ENCODE measurements at regions not wholly inside any gene's neighbourhood (a gene's known extent, or its start where the extent isn't known, plus 50 kb on each side); places are given as distances from the start of the nearest gene placed in this dataset.

- H3K36me3 Mint-ChIP-seq (ENCODE audit: low read depth, unreplicated experiment), result no peaks in the 10 kb centered on the region
- DNase-seq (ENCODE audit: low spot score), result no peak
These were observed 561.5 kb downstream of the USP25 start for GRCh38 chr21:16291296-16291695.

GRCh38 chr21:16294128-16294527 lies 564.3 kb downstream of the USP25 start:
- peaks cover 2% of the 10 kb centered on the region for H3K4me1 Mint-ChIP-seq (ENCODE audit: unreplicated experiment)
- DNase-seq (ENCODE audit: low spot score), result no peak
- no peak for TF ChIP-seq CTCF (IDR thresholded peaks at IDR 0.05; ENCODE audit: unreplicated experiment)
- no peak overlapping the region for H3K4me3 Mint-ChIP-seq (ENCODE audit: unreplicated experiment)
- no peaks in the 10 kb centered on the region for H3K9me3 Mint-ChIP-seq (ENCODE audit: unreplicated experiment)
- H3K27ac Mint-ChIP-seq (ENCODE audit: unreplicated experiment), result no peak overlapping the region
- peaks cover 2% of the 10 kb centered on the region for H3K27me3 Mint-ChIP-seq (ENCODE audit: unreplicated experiment)
- no peaks in the 10 kb centered on the region for H3K36me3 Mint-ChIP-seq (ENCODE audit: low read depth, unreplicated experiment)

More at GRCh38 chr21:16291296-16291695, 561.5 kb downstream of the USP25 start:
- no peaks in the 10 kb centered on the region for H3K9me3 Mint-ChIP-seq (ENCODE audit: unreplicated experiment)
- no peak overlapping the region for H3K4me3 Mint-ChIP-seq (ENCODE audit: unreplicated experiment)
- no peak for TF ChIP-seq CTCF (IDR thresholded peaks at IDR 0.05; ENCODE audit: unreplicated experiment)
- H3K4me1 Mint-ChIP-seq (ENCODE audit: unreplicated experiment), result no peaks in the 10 kb centered on the region
- no peaks in the 10 kb centered on the region for H3K27me3 Mint-ChIP-seq (ENCODE audit: unreplicated experiment)
- no peak overlapping the region for H3K27ac Mint-ChIP-seq (ENCODE audit: unreplicated experiment)

GRCh38 chr21:16302851-16303282 lies 573.1 kb downstream of the USP25 start:
- no peak for TF ChIP-seq CTCF (IDR thresholded peaks at IDR 0.05; ENCODE audit: unreplicated experiment)
- H3K27me3 Mint-ChIP-seq (ENCODE audit: unreplicated experiment), result no peaks in the 10 kb centered on the region
- no peak for DNase-seq (ENCODE audit: low spot score)
- no peaks in the 10 kb centered on the region for H3K9me3 Mint-ChIP-seq (ENCODE audit: unreplicated experiment)
- no peaks in the 10 kb centered on the region for H3K36me3 Mint-ChIP-seq (ENCODE audit: low read depth, unreplicated experiment)
- H3K4me3 Mint-ChIP-seq (ENCODE audit: unreplicated experiment), result no peak overlapping the region
- no peak overlapping the region for H3K27ac Mint-ChIP-seq (ENCODE audit: unreplicated experiment)
- peaks cover 7% of the 10 kb centered on the region for H3K4me1 Mint-ChIP-seq (ENCODE audit: unreplicated experiment)

- H3K27me3 Mint-ChIP-seq (ENCODE audit: unreplicated experiment), result no peaks in the 10 kb centered on the region
These were observed 574.7 kb downstream of the USP25 start for GRCh38 chr21:16304174-16305095.

More at GRCh38 chr21:16304174-16305095, 574.7 kb downstream of the USP25 start:
- peaks cover 5% of the 10 kb centered on the region for H3K4me1 Mint-ChIP-seq (ENCODE audit: unreplicated experiment)
- H3K27ac Mint-ChIP-seq (ENCODE audit: unreplicated experiment), result no peak overlapping the region
- no peak for TF ChIP-seq CTCF (IDR thresholded peaks at IDR 0.05; ENCODE audit: unreplicated experiment)
- H3K9me3 Mint-ChIP-seq (ENCODE audit: unreplicated experiment), result no peaks in the 10 kb centered on the region
- no peak for DNase-seq (ENCODE audit: low spot score)
- H3K36me3 Mint-ChIP-seq (ENCODE audit: low read depth, unreplicated experiment), result no peaks in the 10 kb centered on the region
- H3K4me3 Mint-ChIP-seq (ENCODE audit: unreplicated experiment), result no peak overlapping the region
